Ovary (tissue), 7 donors: ENCODE measurements at regions not wholly inside any gene's neighbourhood (a gene's known extent, or its start where the extent isn't known, plus 50 kb on each side); places are given as distances from the start of the nearest gene placed in this dataset.

ENCODE experiments used
- DNase-seq, 5 donors: peaks; one replicate each; pipeline ENCODE4 v3.0.0-alpha.2; 2019 to 2020
- H3K27ac ChIP-seq, 2 donors: fragments of 200-600 bp; one replicate each; pipeline versions ENCODE4 v1.5.1 to v1.8.0; 2019 to 2022
- H3K27me3 ChIP-seq: fragments of 200-600 bp; one replicate; pipeline ENCODE4 v1.8.0; 2022
- H3K36me3 ChIP-seq: fragments of 200-600 bp; sonication (generic); one replicate; pipeline ENCODE4 v1.5.1; 2019
- H3K4me1 ChIP-seq: one replicate; pipeline ENCODE4 v1.8.1; 2013; ENCODE audit warnings: mild to moderate bottlenecking, moderate library complexity; ENCODE audit not compliant: insufficient read depth
- H3K4me3 ChIP-seq: fragments of 200-600 bp; sonication (generic); one replicate; pipeline ENCODE4 v1.5.1; 2017
- H3K9me3 ChIP-seq, 2 donors: fragments of 200-600 bp in 1 of 2; sonication (generic) in 1 of 2; one replicate each; pipeline versions ENCODE4 v1.5.1 to v1.8.1; 2013 to 2019; ENCODE audit warnings: mild to moderate bottlenecking in 1 of 2, moderate library complexity in 1 of 2
- CTCF ChIP-seq, 3 donors: fragments of 450-650 bp in 2 of 3; fragments of 200-600 bp in 1 of 3; IDR thresholded peaks; one replicate each; pipeline versions ENCODE4 v1.5.1 to v1.8.0; 2016 to 2022; ENCODE audit warnings: antibody characterized with exemption in 3 of 3, mild to moderate bottlenecking in 1 of 3
- EP300 ChIP-seq: sonication (generic); formaldehyde crosslinking; IDR thresholded peaks from one replicate; pipeline ENCODE4 v1.6.1; 2017; ENCODE audit warnings: antibody characterized with exemption
- POLR2A ChIP-seq: fragments of 450-650 bp; IDR thresholded peaks from one replicate; pipeline ENCODE4 v1.6.1; 2017; ENCODE audit warnings: antibody characterized with exemption, mild to moderate bottlenecking, moderate library complexity
- WGBS, 3 donors: extraction: QIAGEN DNeasy Blood & Tissue Kit in 1 of 3; methylation state at CpG; one replicate each; pipeline versions ENCODE4 v1.1.5 to v1.1.7; 2013 to 2017; 5-methylcytosine and 5-hydroxymethylcytosine counted together
- intact Hi-C, 4 donors: fragments of 100-400 bp; cut with DNase I; formaldehyde crosslinking; loops; one replicate each; pipeline versions ENCODE4 v1.11.0 to v1.15.1; 2022 to 2023
- donor health status: DM: no; HTN: no; CAD: no; lungs with moderate emphysema.
- donor health status: DM: no; HTN: no; CAD: no.
- donor health status: Bipolar disorder and iron deficiency.
- donor health status: DM: no; HTN: no; CAD: no.
- donor health status: DM: yes; HTN: yes; CAD: no.

- Histone ChIP-seq H3K27ac (no peak overlapping the region), H3K4me3 (no peak overlapping the region), H3K27me3 (no peaks in the 10 kb centered on the region), H3K4me1 (no peaks in the 10 kb centered on the region), H3K36me3 (no peaks in the 10 kb centered on the region), H3K9me3 (no peaks in the 10 kb centered on the region)
- intact Hi-C loops = no loop called here
- no peak for TF ChIP-seq EP300
- 95 to 96% (median 96%) methylated on average over 2 of the region's 2 CpGs for WGBS, 3 donors
- no peak for DNase-seq
These were observed 187.4 kb downstream of the NEBL start for GRCh38 chr10:20709708-20710107.

GRCh38 chr10:20708305-20708704, 188.8 kb downstream of the NEBL start:
- intact Hi-C loops = no loop called here
- Histone ChIP-seq H3K27me3 (no peaks in the 10 kb centered on the region), H3K27ac (no peak overlapping the region), H3K9me3 (no peaks in the 10 kb centered on the region), H3K36me3 (no peaks in the 10 kb centered on the region), H3K4me3 (no peak overlapping the region), H3K4me1 (no peaks in the 10 kb centered on the region)
- DNase-seq = no peak
- no peak for TF ChIP-seq CTCF (IDR thresholded peaks at IDR 0.05)
- TF ChIP-seq POLR2A = no peak
- TF ChIP-seq EP300 = no peak
- WGBS, 3 donors = 92 to 97% (median 94%) methylated on average over 4 of the region's 4 CpGs

GRCh38 chr10:20707251-20707650, 189.9 kb downstream of the NEBL start:
- Histone ChIP-seq H3K36me3 (no peaks in the 10 kb centered on the region), H3K4me3 (no peak overlapping the region)

GRCh38 chr10:20698837-20699236, 198.3 kb downstream of the NEBL start:
- intact Hi-C loops = no loop called here
- no peak overlapping the region for H3K4me3 ChIP-seq
- no peak overlapping the region for H3K27ac ChIP-seq
- DNase-seq = no peak
- TF ChIP-seq CTCF (IDR thresholded peaks at IDR 0.05) (no peak), EP300 (no peak), POLR2A (no peak)
- no peaks in the 10 kb centered on the region for H3K9me3 ChIP-seq
- H3K36me3 ChIP-seq = no peaks in the 10 kb centered on the region
- no peaks in the 10 kb centered on the region for H3K27me3 ChIP-seq
- no peaks in the 10 kb centered on the region for H3K4me1 ChIP-seq

More at GRCh38 chr10:20707251-20707650, 189.9 kb downstream of the NEBL start:
- H3K27ac ChIP-seq = no peak overlapping the region
- TF ChIP-seq POLR2A (no peak), EP300 (no peak)
- no peak for DNase-seq
- H3K9me3 ChIP-seq = no peaks in the 10 kb centered on the region
- H3K4me1 ChIP-seq = no peaks in the 10 kb centered on the region
- 95 to 96% (median 95%) methylated on average over 3 of the region's 3 CpGs for WGBS, 3 donors
- intact Hi-C loops = no loop called here
- no peaks in the 10 kb centered on the region for H3K27me3 ChIP-seq

GRCh38 chr10:20694296-20694695, 202.8 kb downstream of the NEBL start:
- Histone ChIP-seq H3K27ac (no peak overlapping the region), H3K36me3 (no peaks in the 10 kb centered on the region), H3K9me3 (no peaks in the 10 kb centered on the region), H3K4me3 (no peak overlapping the region), H3K27me3 (no peaks in the 10 kb centered on the region), H3K4me1 (no peaks in the 10 kb centered on the region)
- no peak for DNase-seq
- no peak for TF ChIP-seq CTCF (IDR thresholded peaks at IDR 0.05)
- intact Hi-C loops = no loop called here
